Endothelial cell (in vitro differentiated cells): ENCODE measurements at regions not wholly inside any gene's neighbourhood (a gene's known extent, or its start where the extent isn't known, plus 50 kb on each side); places are given as distances from the start of the nearest gene placed in this dataset.

Experiments used
- DNase-seq: peaks from one replicate; pipeline ENCODE4 v3.0.0; 2021; ENCODE audit warnings: low spot score
- H3K27ac Mint-ChIP-seq: one replicate; pipeline ENCODE4 v1.8.0; 2021; ENCODE audit warnings: mixed read lengths, inconsistent platforms; ENCODE audit not compliant: unreplicated experiment
- H3K27me3 Mint-ChIP-seq: one replicate; pipeline ENCODE4 v1.8.0; 2021; ENCODE audit warnings: mild to moderate bottlenecking, moderate library complexity, mixed read lengths, inconsistent platforms; ENCODE audit not compliant: unreplicated experiment
- H3K36me3 Mint-ChIP-seq: one replicate; pipeline ENCODE4 v1.8.0; 2021; ENCODE audit warnings: mild to moderate bottlenecking, low read depth, mixed read lengths, inconsistent platforms; ENCODE audit not compliant: unreplicated experiment
- H3K4me1 Mint-ChIP-seq: one replicate; pipeline ENCODE4 v1.8.0; 2021; ENCODE audit warnings: mild to moderate bottlenecking, mixed read lengths, inconsistent platforms; ENCODE audit not compliant: unreplicated experiment
- H3K4me3 Mint-ChIP-seq: one replicate; pipeline ENCODE4 v1.8.0; 2021; ENCODE audit warnings: mild to moderate bottlenecking, mixed read lengths, inconsistent platforms; ENCODE audit not compliant: unreplicated experiment
- H3K9me3 Mint-ChIP-seq: one replicate; pipeline ENCODE4 v1.8.0; 2021; ENCODE audit warnings: mixed read lengths, inconsistent platforms; ENCODE audit not compliant: unreplicated experiment
- CTCF ChIP-seq: fragments of 200-600 bp; sonication (generic); IDR thresholded peaks from one replicate; pipeline ENCODE4 v1.5.0; 2021; ENCODE audit warnings: antibody characterized with exemption; ENCODE audit not compliant: unreplicated experiment

GRCh38 chr4:67355806-67356205 lies 189.5 kb downstream of the CENPC start:
- H3K4me1 Mint-ChIP-seq: peaks cover 4% of the 10 kb centered on the region
- no peak for DNase-seq
- H3K27ac Mint-ChIP-seq: no peak overlapping the region
- H3K27me3 Mint-ChIP-seq: peaks cover 1% of the 10 kb centered on the region
- no peak overlapping the region for H3K4me3 Mint-ChIP-seq
- H3K36me3 Mint-ChIP-seq: peaks cover 8% of the 10 kb centered on the region
- no peak for TF ChIP-seq CTCF
- no peaks in the 10 kb centered on the region for H3K9me3 Mint-ChIP-seq

- no peak for TF ChIP-seq CTCF
- Mint-ChIP-seq H3K4me3 (no peak overlapping the region), H3K9me3 (no peaks in the 10 kb centered on the region), H3K36me3 (no peaks in the 10 kb centered on the region), H3K4me1 (peaks cover 7% of the 10 kb centered on the region), H3K27ac (no peak overlapping the region), H3K27me3 (no peaks in the 10 kb centered on the region)
- DNase-seq: no peak
Measured at GRCh38 chr4:67346654-67347053, 198.6 kb downstream of the CENPC start.

GRCh38 chr4:67344594-67345380 lies 200.5 kb downstream of the CENPC start:
- Mint-ChIP-seq H3K9me3 (no peaks in the 10 kb centered on the region), H3K36me3 (no peaks in the 10 kb centered on the region), H3K27ac (no peak overlapping the region)

GRCh38 chr4:67343199-67343598 lies 202.1 kb downstream of the CENPC start:
- H3K4me3 Mint-ChIP-seq: no peak overlapping the region
- peaks cover 10% of the 10 kb centered on the region for H3K4me1 Mint-ChIP-seq
- H3K27ac Mint-ChIP-seq: no peak overlapping the region
- no peaks in the 10 kb centered on the region for H3K27me3 Mint-ChIP-seq
- H3K9me3 Mint-ChIP-seq: no peaks in the 10 kb centered on the region
- no peak for DNase-seq
- H3K36me3 Mint-ChIP-seq: no peaks in the 10 kb centered on the region
- no peak for TF ChIP-seq CTCF

More at GRCh38 chr4:67344594-67345380, 200.5 kb downstream of the CENPC start:
- Mint-ChIP-seq H3K27me3 (no peaks in the 10 kb centered on the region), H3K4me3 (no peak overlapping the region), H3K4me1 (peaks cover 10% of the 10 kb centered on the region)
- DNase-seq: no peak
- no peak for TF ChIP-seq CTCF

- no peak for TF ChIP-seq CTCF
- H3K4me3 Mint-ChIP-seq: no peak overlapping the region
- DNase-seq: no peak
- no peaks in the 10 kb centered on the region for H3K36me3 Mint-ChIP-seq
- H3K27ac Mint-ChIP-seq: no peak overlapping the region
- no peaks in the 10 kb centered on the region for H3K27me3 Mint-ChIP-seq
- H3K4me1 Mint-ChIP-seq: peaks cover 10% of the 10 kb centered on the region
- H3K9me3 Mint-ChIP-seq: no peaks in the 10 kb centered on the region
Measured at GRCh38 chr4:67342291-67342690, 203.0 kb downstream of the CENPC start.
